A673 (cell line): ENCODE measurements at regions not wholly inside any gene's neighbourhood (a gene's known extent, or its start where the extent isn't known, plus 50 kb on each side); places are given as distances from the start of the nearest gene placed in this dataset.

ENCODE experiments used
- EZH2 ChIP-seq: fragments of 200-600 bp; sonication (generic); IDR thresholded peaks from 2 replicates; pipeline ENCODE4 v1.6.1; 2017; ENCODE audit warnings: borderline replicate concordance, low read depth, mild to moderate bottlenecking, mixed read lengths, antibody characterized with exemption, low read length; ENCODE audit not compliant: poor library complexity, severe bottlenecking
- TF ChIP-seq, protein P1 (sequence below): fragments of 300-800, 200-600 bp; sonication (generic); conservative IDR thresholded peaks from 2 replicates; pipeline ENCODE4 v1.5.1; 2017; ENCODE audit warnings: low read depth, mild to moderate bottlenecking, antibody characterized with exemption, low read length, moderate library complexity, mixed read lengths

- TF ChIP-seq, protein P1, sequence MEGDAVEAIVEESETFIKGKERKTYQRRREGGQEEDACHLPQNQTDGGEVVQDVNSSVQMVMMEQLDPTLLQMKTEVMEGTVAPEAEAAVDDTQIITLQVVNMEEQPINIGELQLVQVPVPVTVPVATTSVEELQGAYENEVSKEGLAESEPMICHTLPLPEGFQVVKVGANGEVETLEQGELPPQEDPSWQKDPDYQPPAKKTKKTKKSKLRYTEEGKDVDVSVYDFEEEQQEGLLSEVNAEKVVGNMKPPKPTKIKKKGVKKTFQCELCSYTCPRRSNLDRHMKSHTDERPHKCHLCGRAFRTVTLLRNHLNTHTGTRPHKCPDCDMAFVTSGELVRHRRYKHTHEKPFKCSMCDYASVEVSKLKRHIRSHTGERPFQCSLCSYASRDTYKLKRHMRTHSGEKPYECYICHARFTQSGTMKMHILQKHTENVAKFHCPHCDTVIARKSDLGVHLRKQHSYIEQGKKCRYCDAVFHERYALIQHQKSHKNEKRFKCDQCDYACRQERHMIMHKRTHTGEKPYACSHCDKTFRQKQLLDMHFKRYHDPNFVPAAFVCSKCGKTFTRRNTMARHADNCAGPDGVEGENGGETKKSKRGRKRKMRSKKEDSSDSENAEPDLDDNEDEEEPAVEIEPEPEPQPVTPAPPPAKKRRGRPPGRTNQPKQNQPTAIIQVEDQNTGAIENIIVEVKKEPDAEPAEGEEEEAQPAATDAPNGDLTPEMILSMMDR, result no peak
- no peak for TF ChIP-seq EZH2
These were observed 136.2 kb downstream of the ZPLD1 start for GRCh38 chr3:102571006-102571405.
